ENCODE measurements at regions not wholly inside any gene's neighbourhood (a gene's known extent, or its start where the extent isn't known, plus 50 kb on each side); places are given as distances from the start of the nearest gene placed in this dataset.
A peak's percentile ranks its signal among the peaks of the same experiment; 100 is the strongest.

DNA sequence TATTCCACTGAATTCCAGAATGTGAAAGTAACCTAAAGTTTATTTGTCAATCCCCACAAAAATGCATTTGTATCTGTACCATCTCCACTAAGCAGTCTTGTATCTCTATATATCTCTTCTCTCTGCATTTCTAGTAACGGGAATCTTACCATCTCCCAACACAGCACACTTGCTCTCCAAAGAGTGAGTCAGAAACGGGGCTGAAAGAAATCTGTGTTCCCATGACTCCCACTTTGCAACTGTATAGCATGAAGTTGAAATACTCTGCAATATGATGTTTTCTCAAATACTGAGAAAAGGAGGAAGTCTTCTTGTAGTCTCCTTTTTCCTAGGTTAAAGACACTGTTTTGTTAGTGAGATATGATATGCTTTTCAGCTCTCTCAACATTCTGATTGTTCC lies 848.8 kb upstream of the ACO1 start:
- no peak overlapping the region for H2AFZ ChIP-seq
- TF ChIP-seq, protein P1, sequence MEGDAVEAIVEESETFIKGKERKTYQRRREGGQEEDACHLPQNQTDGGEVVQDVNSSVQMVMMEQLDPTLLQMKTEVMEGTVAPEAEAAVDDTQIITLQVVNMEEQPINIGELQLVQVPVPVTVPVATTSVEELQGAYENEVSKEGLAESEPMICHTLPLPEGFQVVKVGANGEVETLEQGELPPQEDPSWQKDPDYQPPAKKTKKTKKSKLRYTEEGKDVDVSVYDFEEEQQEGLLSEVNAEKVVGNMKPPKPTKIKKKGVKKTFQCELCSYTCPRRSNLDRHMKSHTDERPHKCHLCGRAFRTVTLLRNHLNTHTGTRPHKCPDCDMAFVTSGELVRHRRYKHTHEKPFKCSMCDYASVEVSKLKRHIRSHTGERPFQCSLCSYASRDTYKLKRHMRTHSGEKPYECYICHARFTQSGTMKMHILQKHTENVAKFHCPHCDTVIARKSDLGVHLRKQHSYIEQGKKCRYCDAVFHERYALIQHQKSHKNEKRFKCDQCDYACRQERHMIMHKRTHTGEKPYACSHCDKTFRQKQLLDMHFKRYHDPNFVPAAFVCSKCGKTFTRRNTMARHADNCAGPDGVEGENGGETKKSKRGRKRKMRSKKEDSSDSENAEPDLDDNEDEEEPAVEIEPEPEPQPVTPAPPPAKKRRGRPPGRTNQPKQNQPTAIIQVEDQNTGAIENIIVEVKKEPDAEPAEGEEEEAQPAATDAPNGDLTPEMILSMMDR (conservative IDR thresholded peaks at IDR 0.05): no peak
- TF ChIP-seq EZH2 (IDR thresholded peaks at IDR 0.05; ENCODE audit: low read depth): no peak
- H3K9me3 ChIP-seq (ENCODE audit: insufficient read depth, low read depth): no peaks in the 10 kb centered on the region
- POLR2A ChIA-PET (ENCODE audit: unreplicated experiment): no interaction called here
- no peaks in the 10 kb centered on the region for H4K20me1 ChIP-seq (ENCODE audit: insufficient read depth)
- H3K4me1 ChIP-seq (replicated peaks; ENCODE audit: insufficient read depth): no peaks in the 10 kb centered on the region
- no peaks in the 10 kb centered on the region for H3K36me3 ChIP-seq (ENCODE audit: low read depth)
- H3K79me2 ChIP-seq (ENCODE audit: low read depth): no peaks in the 10 kb centered on the region
- intact Hi-C loops (cut with micrococcal nuclease; ENCODE audit: unreplicated experiment): no loop called here
- DNase-seq: no peak
- CTCF ChIA-PET: no interaction called here
- no peaks in the 10 kb centered on the region for H3F3A ChIP-seq (ENCODE audit: insufficient read depth, low read depth)
- no peak overlapping the region for H3K4me2 ChIP-seq
- BruUV-seq (replicated peaks): no TSS peak
- no peak overlapping the region for H3K27ac ChIP-seq
- no peaks in the 10 kb centered on the region for H3K27me3 ChIP-seq (ENCODE audit: insufficient read depth, low read depth)
- H3K9me2 ChIP-seq (ENCODE audit: insufficient read depth): no peaks in the 10 kb centered on the region
- H3K4me3 ChIP-seq: no peak overlapping the region

- intact Hi-C loops (cut with micrococcal nuclease; ENCODE audit: unreplicated experiment): no loop called here
- no peaks in the 10 kb centered on the region for H3K4me1 ChIP-seq (replicated peaks; ENCODE audit: insufficient read depth)
- CTCF ChIA-PET: no interaction called here
Observed at GRCh38 chr9:31536471-31536870, 848.0 kb upstream of the ACO1 start.

GRCh38 chr9:31541721-31542281 lies 842.6 kb upstream of the ACO1 start:
- no peak for TF ChIP-seq EZH2 (IDR thresholded peaks at IDR 0.05; ENCODE audit: low read depth)
- TF ChIP-seq, protein P1 (conservative IDR thresholded peaks at IDR 0.05): no peak
- Histone ChIP-seq H3K4me3 (no peak overlapping the region), H3K4me1 (replicated peaks; ENCODE audit: insufficient read depth) (peaks cover 10% of the 10 kb centered on the region), H3K36me3 (ENCODE audit: low read depth) (no peaks in the 10 kb centered on the region), H3K27me3 (ENCODE audit: insufficient read depth, low read depth) (no peaks in the 10 kb centered on the region), H3F3A (ENCODE audit: insufficient read depth, low read depth) (0 out of 2 replicates have a peak, but pooled peaks cover 6% of the 10 kb centered on the region), H3K9me3 (ENCODE audit: insufficient read depth, low read depth) (no peaks in the 10 kb centered on the region), H4K20me1 (ENCODE audit: insufficient read depth) (no peaks in the 10 kb centered on the region), H3K4me2 (peak overlapping the region; percentile 55; the same call in 1 of the 2 replicates), H2AFZ (no peak overlapping the region), H3K27ac (no peak overlapping the region), H3K79me2 (ENCODE audit: low read depth) (no peaks in the 10 kb centered on the region), H3K9me2 (ENCODE audit: insufficient read depth) (no peaks in the 10 kb centered on the region)
- no peak for DNase-seq
- ChIA-PET POLR2A (ENCODE audit: unreplicated experiment) (no interaction called here), CTCF (no interaction called here)
- BruUV-seq (replicated peaks): no TSS peak
- intact Hi-C loops (cut with micrococcal nuclease; ENCODE audit: unreplicated experiment): no loop called here

More at GRCh38 chr9:31536471-31536870, 848.0 kb upstream of the ACO1 start:
- no peaks in the 10 kb centered on the region for H3K9me3 ChIP-seq (ENCODE audit: insufficient read depth, low read depth)
- H3K9me2 ChIP-seq (ENCODE audit: insufficient read depth): no peaks in the 10 kb centered on the region
- no peaks in the 10 kb centered on the region for H4K20me1 ChIP-seq (ENCODE audit: insufficient read depth)
- H3K79me2 ChIP-seq (ENCODE audit: low read depth): no peaks in the 10 kb centered on the region
- no peak for TF ChIP-seq EZH2 (IDR thresholded peaks at IDR 0.05; ENCODE audit: low read depth)
- TF ChIP-seq, protein P1 (conservative IDR thresholded peaks at IDR 0.05): no peak
- no peak overlapping the region for H2AFZ ChIP-seq
- no peaks in the 10 kb centered on the region for H3K27me3 ChIP-seq (ENCODE audit: insufficient read depth, low read depth)
- no peaks in the 10 kb centered on the region for H3F3A ChIP-seq (ENCODE audit: insufficient read depth, low read depth)
- no peak for DNase-seq
- H3K36me3 ChIP-seq (ENCODE audit: low read depth): no peaks in the 10 kb centered on the region
- POLR2A ChIA-PET (ENCODE audit: unreplicated experiment): no interaction called here
- no peak overlapping the region for H3K4me2 ChIP-seq
- no peak overlapping the region for H3K4me3 ChIP-seq
- no TSS peak for BruUV-seq (replicated peaks)
- H3K27ac ChIP-seq: no peak overlapping the region

All from PC-9 (cell line).